GM06990 (cell line): ENCODE measurements at regions not wholly inside any gene's neighbourhood (a gene's known extent, or its start where the extent isn't known, plus 50 kb on each side); places are given as distances from the start of the nearest gene placed in this dataset.

Experiments
- DNase-seq: peaks from one replicate; pipeline ENCODE4 v3.0.0-alpha.2; 2011; ENCODE audit not compliant: insufficient read length; ENCODE audit errors: extremely low read depth
- H3K27me3 ChIP-seq: replicated peaks from 2 replicates; pipeline ENCODE4 v1.6.0; 2011; ENCODE audit warnings: low read length; ENCODE audit not compliant: control insufficient read depth, insufficient read depth
- H3K36me3 ChIP-seq: 2 replicates; pipeline ENCODE4 v1.5.1; 2011; ENCODE audit warnings: low read length; ENCODE audit not compliant: control insufficient read depth, insufficient read depth
- H3K4me3 ChIP-seq: replicated peaks from 2 replicates; pipeline ENCODE4 v1.5.1; 2011; ENCODE audit warnings: low read depth, mild to moderate bottlenecking, control low read depth, low read length
- CTCF ChIP-seq: IDR thresholded peaks from 2 replicates; pipeline ENCODE4 v1.5.1; 2011; ENCODE audit warnings: low read length, control low read depth, mild to moderate bottlenecking, inconsistent platforms; ENCODE audit not compliant: insufficient read depth, poor library complexity, severe bottlenecking

- TF ChIP-seq CTCF, result no peak
- H3K36me3 ChIP-seq, result no peaks in the 10 kb centered on the region
Observed at GRCh38 chr5:53179691-53180090, 70.1 kb upstream of the MOCS2 start.

GRCh38 chr5:53180538-53180937 is 71.0 kb upstream of the MOCS2 start:
- no peak for DNase-seq
- no peak for TF ChIP-seq CTCF
- Histone ChIP-seq H3K27me3 (no peaks in the 10 kb centered on the region), H3K36me3 (no peaks in the 10 kb centered on the region), H3K4me3 (no peak overlapping the region)

More at GRCh38 chr5:53179691-53180090, 70.1 kb upstream of the MOCS2 start:
- no peak overlapping the region for H3K4me3 ChIP-seq
- no peak for DNase-seq
- H3K27me3 ChIP-seq, result no peaks in the 10 kb centered on the region

GRCh38 chr5:53180991-53181390 is 71.4 kb upstream of the MOCS2 start:
- DNase-seq, result no peak
- no peak overlapping the region for H3K4me3 ChIP-seq
- no peak for TF ChIP-seq CTCF
- no peaks in the 10 kb centered on the region for H3K36me3 ChIP-seq
- no peaks in the 10 kb centered on the region for H3K27me3 ChIP-seq

- no peaks in the 10 kb centered on the region for H3K27me3 ChIP-seq
- no peaks in the 10 kb centered on the region for H3K36me3 ChIP-seq
- TF ChIP-seq CTCF, result no peak
- no peak for DNase-seq
- H3K4me3 ChIP-seq, result no peak overlapping the region
Observed at GRCh38 chr5:53183880-53184279, 74.3 kb upstream of the MOCS2 start.

- no peak for TF ChIP-seq CTCF
- Histone ChIP-seq H3K27me3 (no peaks in the 10 kb centered on the region), H3K36me3 (no peaks in the 10 kb centered on the region), H3K4me3 (no peak overlapping the region)
- DNase-seq, result no peak
Observed at GRCh38 chr5:53191548-53192165, 82.1 kb upstream of the MOCS2 start.

GRCh38 chr5:53194086-53194485 is 84.5 kb upstream of the MOCS2 start:
- Histone ChIP-seq H3K27me3 (no peaks in the 10 kb centered on the region), H3K4me3 (no peak overlapping the region), H3K36me3 (no peaks in the 10 kb centered on the region)
- no peak for TF ChIP-seq CTCF
- no peak for DNase-seq
